ENCODE measurements at regions not wholly inside any gene's neighbourhood (a gene's known extent, or its start where the extent isn't known, plus 50 kb on each side); places are given as distances from the start of the nearest gene placed in this dataset.

DNA sequence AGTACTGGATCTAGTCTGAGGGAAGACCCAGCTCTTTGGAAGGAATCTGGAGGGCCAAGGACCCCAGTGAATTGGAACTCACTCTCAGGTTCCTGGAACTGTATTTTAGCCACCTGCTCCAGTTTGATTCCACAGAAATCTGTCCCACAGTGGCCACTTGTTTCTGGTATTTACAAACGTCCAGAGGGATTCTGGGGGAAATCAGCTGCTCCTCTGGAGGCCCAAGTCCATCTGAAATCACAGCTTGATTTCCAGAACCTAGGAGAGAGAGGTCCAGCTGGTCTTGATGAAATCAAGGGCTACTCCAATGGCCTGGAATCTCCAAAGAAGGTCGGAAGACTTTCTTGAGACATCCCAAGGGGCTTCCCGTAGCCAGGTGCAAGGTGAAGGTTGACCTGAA lies 132.3 kb upstream of the UMPS start:
- H3K4me1 ChIP-seq (ENCODE audit: control insufficient read depth, insufficient read depth, low read length, poor library complexity, severe bottlenecking): peaks cover 11% of the 10 kb centered on the region
- no peak overlapping the region for H3K27ac ChIP-seq (ENCODE audit: low read depth, low read length, severe bottlenecking)
- WGBS, 2 experiments (ENCODE audit: insufficient coverage in 2 of 2): 81 to 98% methylated on average over 3 of the region's 3 CpGs
- no peak overlapping the region for H3K4me3 ChIP-seq (ENCODE audit: extremely low read depth, insufficient read depth, low read length, poor library complexity, severe bottlenecking)
- no peaks in the 10 kb centered on the region for H3K36me3 ChIP-seq (ENCODE audit: control insufficient read depth, insufficient read depth, low read length)
- H3K9me3 ChIP-seq (ENCODE audit: control insufficient read depth, low read length): no peaks in the 10 kb centered on the region

DNA sequence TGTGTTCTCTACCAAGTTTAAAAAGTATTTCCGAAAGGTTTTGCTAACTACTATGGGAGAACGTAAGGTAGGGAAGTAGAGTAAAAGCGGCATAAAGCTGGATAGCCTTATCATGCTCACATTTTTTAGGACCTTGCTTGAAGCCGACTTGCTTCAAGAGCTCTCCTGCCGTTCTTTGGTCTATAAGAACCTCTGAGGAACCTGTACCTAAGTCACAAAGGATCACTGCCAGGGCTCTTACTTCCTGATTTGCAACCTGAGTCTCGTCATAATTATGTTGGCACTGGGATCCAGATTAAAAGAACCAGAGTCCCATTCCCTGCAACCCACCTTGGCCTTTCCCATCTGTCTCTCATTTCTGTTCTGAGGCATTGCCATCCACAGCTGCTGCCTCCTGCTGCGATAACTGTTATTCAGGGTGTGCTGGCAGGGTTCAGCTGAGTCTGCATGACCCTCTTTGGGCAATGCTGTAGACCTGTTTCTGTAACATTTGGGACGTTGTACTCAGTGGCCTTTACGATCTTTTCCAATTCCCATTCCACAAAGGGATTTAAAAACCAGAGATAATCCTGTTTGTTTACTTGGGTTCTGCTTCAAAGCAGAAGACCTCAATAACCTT lies 131.0 kb upstream of the UMPS start:
- WGBS, 2 experiments (ENCODE audit: insufficient coverage in 2 of 2): 93% methylated on average over 6 to 7 of the region's 9 CpGs
- H3K27ac ChIP-seq (ENCODE audit: low read depth, low read length, severe bottlenecking): no peak overlapping the region
- no peaks in the 10 kb centered on the region for H3K36me3 ChIP-seq (ENCODE audit: control insufficient read depth, insufficient read depth, low read length)

DNA sequence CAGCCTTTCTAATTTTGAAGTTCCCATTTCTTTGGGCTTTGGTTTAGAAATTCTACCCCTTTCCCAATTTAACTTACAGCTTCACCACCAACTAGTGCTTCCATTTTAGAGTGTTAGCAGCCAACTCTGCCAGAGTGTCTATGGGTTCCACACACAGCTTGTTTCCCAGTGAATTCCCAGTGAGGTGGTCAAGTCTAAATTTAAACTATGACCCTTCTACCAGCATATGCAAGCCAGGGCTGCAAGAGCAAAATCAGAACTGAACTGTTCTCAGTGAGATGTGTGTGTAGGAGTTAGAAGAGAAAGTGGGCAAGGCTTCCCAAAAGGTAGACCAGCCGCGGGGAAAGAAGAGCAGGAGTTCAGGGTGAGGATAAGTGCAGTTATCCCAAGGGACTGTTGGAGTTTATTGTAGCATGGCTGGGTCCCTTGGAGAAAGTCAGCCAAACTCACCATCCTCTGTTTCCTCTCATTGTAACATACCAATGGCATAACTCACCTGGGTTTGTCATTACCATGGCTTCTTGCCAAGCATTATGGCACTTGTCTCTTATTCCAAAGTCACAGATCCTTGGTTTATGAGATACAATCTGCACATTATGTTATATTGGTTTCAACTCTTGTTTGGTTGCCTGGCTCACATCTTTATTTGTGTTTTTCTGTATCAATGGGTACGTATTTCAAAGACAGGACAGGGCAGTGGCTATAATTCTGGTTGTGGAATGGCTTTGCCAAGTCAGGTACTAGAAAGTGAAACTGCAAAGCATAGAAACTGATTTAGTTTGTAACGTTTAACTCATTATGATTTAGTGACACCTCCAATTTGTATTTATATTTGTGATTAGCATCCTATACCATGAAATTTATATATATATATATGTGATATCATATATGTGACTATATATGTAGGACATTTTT lies 130.2 kb upstream of the UMPS start:
- Histone ChIP-seq H3K36me3 (ENCODE audit: control insufficient read depth, insufficient read depth, low read length) (no peaks in the 10 kb centered on the region), H3K4me1 (ENCODE audit: control insufficient read depth, insufficient read depth, low read length, poor library complexity, severe bottlenecking) (peaks cover 8% of the 10 kb centered on the region), H3K9me3 (ENCODE audit: control insufficient read depth, low read length) (no peaks in the 10 kb centered on the region), H3K4me3 (ENCODE audit: extremely low read depth, insufficient read depth, low read length, poor library complexity, severe bottlenecking) (no peak overlapping the region), H3K27ac (ENCODE audit: low read depth, low read length, severe bottlenecking) (no peak overlapping the region)
- 82 to 100% methylated on average over 1 to 3 of the region's 4 CpGs for WGBS, 2 experiments (ENCODE audit: insufficient coverage in 2 of 2)

More for the DNA sequence above, 131.0 kb upstream of the UMPS start:
- no peak overlapping the region for H3K4me3 ChIP-seq (ENCODE audit: extremely low read depth, insufficient read depth, low read length, poor library complexity, severe bottlenecking)
- peaks cover 8% of the 10 kb centered on the region for H3K4me1 ChIP-seq (ENCODE audit: control insufficient read depth, insufficient read depth, low read length, poor library complexity, severe bottlenecking)
- no peaks in the 10 kb centered on the region for H3K9me3 ChIP-seq (ENCODE audit: control insufficient read depth, low read length)

DNA sequence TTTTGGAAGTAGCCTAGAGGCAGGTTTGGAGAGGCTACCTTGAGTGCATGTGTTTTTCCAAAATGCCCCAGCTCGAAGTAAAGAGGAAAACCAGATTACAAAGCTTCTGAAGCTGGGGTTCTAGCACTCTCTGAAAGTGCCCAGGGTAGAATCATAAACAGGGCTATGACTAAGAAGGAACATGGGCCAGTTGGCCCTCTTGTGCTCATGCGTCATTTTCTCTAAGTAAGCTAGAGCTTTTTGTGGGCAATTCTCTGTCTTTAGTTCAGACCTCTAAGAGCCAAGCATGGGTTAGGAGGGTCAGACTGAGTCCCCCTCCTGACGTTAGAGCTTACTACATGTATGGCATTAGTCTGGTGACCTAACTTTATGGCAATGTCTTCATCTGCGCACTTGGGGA lies 129.5 kb upstream of the UMPS start:
- no peak overlapping the region for H3K27ac ChIP-seq (ENCODE audit: low read depth, low read length, severe bottlenecking)
- WGBS, 2 experiments (ENCODE audit: insufficient coverage in 2 of 2): 78 to 94% methylated on average over 3 to 4 of the region's 4 CpGs

DNA sequence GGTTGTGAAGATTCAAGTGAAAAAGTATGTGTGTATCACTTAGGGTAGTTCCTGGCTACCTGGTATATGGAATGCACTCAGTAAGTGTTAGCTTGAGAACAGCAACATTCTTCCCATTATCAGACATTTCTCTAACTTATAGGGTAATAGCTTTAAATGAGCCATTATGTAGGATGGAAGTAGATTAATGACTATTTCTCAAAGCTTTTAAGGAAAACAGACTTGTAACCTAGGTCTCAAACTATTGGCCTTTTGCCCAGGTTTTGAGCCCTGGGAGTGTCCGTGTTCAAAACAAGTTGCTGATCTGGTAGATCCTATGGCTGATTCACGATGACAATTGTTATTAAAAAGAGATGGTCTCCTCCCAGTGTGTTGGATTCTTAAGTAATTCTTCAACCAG lies 129.1 kb upstream of the UMPS start:
- Histone ChIP-seq H3K27ac (ENCODE audit: low read depth, low read length, severe bottlenecking) (no peak overlapping the region), H3K4me1 (ENCODE audit: control insufficient read depth, insufficient read depth, low read length, poor library complexity, severe bottlenecking) (peaks cover 8% of the 10 kb centered on the region), H3K36me3 (ENCODE audit: control insufficient read depth, insufficient read depth, low read length) (no peaks in the 10 kb centered on the region), H3K4me3 (ENCODE audit: extremely low read depth, insufficient read depth, low read length, poor library complexity, severe bottlenecking) (no peak overlapping the region), H3K9me3 (ENCODE audit: control insufficient read depth, low read length) (no peaks in the 10 kb centered on the region)
- WGBS, 2 experiments (ENCODE audit: insufficient coverage in 2 of 2): 94 to 100% methylated on average over 1 to 2 of the region's 2 CpGs

More for the DNA sequence above, 129.5 kb upstream of the UMPS start:
- Histone ChIP-seq H3K9me3 (ENCODE audit: control insufficient read depth, low read length) (no peaks in the 10 kb centered on the region), H3K36me3 (ENCODE audit: control insufficient read depth, insufficient read depth, low read length) (no peaks in the 10 kb centered on the region), H3K4me1 (ENCODE audit: control insufficient read depth, insufficient read depth, low read length, poor library complexity, severe bottlenecking) (peaks cover 8% of the 10 kb centered on the region), H3K4me3 (ENCODE audit: extremely low read depth, insufficient read depth, low read length, poor library complexity, severe bottlenecking) (no peak overlapping the region)

DNA sequence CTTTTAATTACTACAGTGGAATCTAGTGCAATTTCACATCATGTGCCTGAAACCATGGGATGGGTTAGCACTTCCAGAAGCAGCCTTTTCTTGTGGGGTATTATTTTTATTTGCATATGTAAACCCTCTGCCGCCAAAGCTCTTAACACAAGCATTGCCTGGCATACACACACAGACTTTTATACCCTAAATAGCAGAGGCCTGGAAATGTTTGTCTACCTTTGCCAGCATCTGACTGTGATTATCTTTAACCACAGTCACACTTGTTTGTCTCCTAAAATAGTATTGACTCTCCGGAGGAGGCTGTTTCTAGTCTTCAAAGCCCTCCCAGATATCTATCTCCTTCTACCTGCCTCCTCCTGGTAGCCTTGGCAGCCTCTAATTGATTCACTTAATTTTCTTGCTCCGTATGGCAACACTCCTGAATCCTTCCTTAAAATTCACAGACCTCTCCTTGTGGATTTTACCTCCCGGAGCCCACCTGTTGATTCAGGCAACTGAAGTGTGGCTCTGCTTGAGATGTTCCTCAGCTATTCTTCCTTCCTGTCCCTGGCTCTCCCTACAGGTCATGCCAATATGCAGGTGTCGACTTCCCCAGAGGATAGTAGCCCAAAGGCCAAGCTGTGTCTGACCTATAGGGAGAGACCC lies 127.1 kb upstream of the UMPS start:
- WGBS, 2 experiments (ENCODE audit: insufficient coverage in 2 of 2): 76 to 78% methylated on average over 3 of the region's 5 CpGs
- H3K4me3 ChIP-seq (ENCODE audit: extremely low read depth, insufficient read depth, low read length, poor library complexity, severe bottlenecking): no peak overlapping the region
- no peaks in the 10 kb centered on the region for H3K36me3 ChIP-seq (ENCODE audit: control insufficient read depth, insufficient read depth, low read length)
- no peaks in the 10 kb centered on the region for H3K9me3 ChIP-seq (ENCODE audit: control insufficient read depth, low read length)
- H3K27ac ChIP-seq (ENCODE audit: low read depth, low read length, severe bottlenecking): no peak overlapping the region
- peaks cover 8% of the 10 kb centered on the region for H3K4me1 ChIP-seq (ENCODE audit: control insufficient read depth, insufficient read depth, low read length, poor library complexity, severe bottlenecking)

DNA sequence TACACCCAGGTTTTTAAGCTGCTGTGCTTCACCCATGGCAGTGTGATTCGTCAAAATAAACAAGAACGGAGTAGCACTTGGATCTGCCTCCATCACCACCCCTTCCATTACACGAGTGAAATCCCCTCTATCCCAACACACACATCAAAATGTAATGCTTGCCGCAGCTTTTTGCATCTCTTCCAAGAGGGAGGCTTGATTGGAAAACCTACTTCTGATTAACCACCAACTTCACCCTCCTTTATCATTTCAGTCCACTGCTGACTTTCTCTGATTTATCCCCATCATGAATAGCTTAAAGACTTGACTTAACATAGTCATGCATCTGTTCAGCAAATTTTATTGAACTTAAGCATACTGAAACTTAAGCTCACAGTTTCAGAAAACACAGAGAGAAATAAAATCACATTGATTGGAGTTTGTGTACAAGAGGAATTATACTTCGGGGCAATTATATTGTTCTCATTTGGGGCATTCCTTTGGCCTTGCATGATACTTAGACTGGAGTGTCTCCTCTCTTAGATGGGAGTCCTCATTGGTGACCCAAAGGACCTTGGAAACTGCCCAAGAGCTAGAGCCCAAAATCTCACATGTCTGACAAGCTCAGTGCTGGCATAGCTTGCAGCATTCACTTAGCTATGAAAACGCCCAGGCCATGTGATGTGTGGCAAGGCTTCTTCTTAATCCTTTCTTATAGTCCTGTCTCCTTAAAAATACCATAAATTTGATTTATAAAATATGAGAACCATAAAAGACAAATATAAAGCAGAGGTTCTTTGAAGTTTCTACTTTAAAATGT lies 124.3 kb upstream of the UMPS start:
- WGBS, 2 experiments (ENCODE audit: insufficient coverage in 2 of 2): 86 to 91% methylated on average over 4 to 5 of the region's 6 CpGs
- Histone ChIP-seq H3K4me1 (ENCODE audit: control insufficient read depth, insufficient read depth, low read length, poor library complexity, severe bottlenecking) (no peaks in the 10 kb centered on the region), H3K4me3 (ENCODE audit: extremely low read depth, insufficient read depth, low read length, poor library complexity, severe bottlenecking) (no peak overlapping the region), H3K36me3 (ENCODE audit: control insufficient read depth, insufficient read depth, low read length) (no peaks in the 10 kb centered on the region), H3K9me3 (ENCODE audit: control insufficient read depth, low read length) (no peaks in the 10 kb centered on the region), H3K27ac (ENCODE audit: low read depth, low read length, severe bottlenecking) (no peak overlapping the region)

DNA sequence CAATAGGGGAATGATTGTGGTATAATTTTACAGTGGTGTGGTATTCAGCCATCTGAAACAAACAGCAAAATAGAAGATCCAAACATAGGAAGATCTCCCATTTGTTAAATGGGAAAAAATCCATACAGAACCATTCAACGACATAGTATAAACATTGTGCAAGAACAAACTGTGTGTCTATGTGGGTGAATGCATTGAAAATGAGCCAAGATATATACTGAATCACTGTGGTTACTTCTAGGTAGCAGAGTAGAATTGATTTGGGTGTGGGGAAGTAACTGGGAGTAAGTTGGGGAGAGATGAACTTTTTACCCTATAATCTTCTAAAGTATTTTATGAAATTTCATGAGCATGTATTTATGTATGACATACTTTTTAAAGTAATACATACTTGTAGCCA lies 123.1 kb upstream of the UMPS start:
- Histone ChIP-seq H3K9me3 (ENCODE audit: control insufficient read depth, low read length) (no peaks in the 10 kb centered on the region), H3K4me3 (ENCODE audit: extremely low read depth, insufficient read depth, low read length, poor library complexity, severe bottlenecking) (no peak overlapping the region), H3K4me1 (ENCODE audit: control insufficient read depth, insufficient read depth, low read length, poor library complexity, severe bottlenecking) (no peaks in the 10 kb centered on the region), H3K27ac (ENCODE audit: low read depth, low read length, severe bottlenecking) (no peak overlapping the region), H3K36me3 (ENCODE audit: control insufficient read depth, insufficient read depth, low read length) (no peaks in the 10 kb centered on the region)
- WGBS, 2 experiments (ENCODE audit: insufficient coverage in 2 of 2): 100% methylated on average over 1 of the region's 1 CpG; no CpG with 5 or more reads in 1 of the 2 experiments

DNA sequence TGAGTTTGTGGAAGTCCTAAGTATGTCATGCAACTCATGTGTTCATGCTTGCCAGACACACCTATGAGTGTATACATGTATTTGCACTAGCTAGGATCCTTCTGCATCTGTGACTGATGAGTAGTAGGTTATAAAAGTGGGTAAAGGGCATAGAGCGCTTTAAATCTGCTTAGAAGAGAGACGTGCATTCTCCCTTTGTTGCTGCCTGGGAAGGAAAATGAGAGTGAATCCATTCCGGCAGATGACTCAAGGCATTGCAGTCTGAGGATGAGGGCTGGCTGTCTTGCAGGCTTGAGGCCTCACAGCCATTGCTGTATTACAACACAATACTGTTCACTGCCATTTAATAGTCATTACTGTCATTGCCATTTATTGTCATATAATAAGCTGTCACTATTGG lies 120.8 kb upstream of the UMPS start:
- Histone ChIP-seq H3K27ac (ENCODE audit: low read depth, low read length, severe bottlenecking) (no peak overlapping the region), H3K9me3 (ENCODE audit: control insufficient read depth, low read length) (no peaks in the 10 kb centered on the region), H3K4me3 (ENCODE audit: extremely low read depth, insufficient read depth, low read length, poor library complexity, severe bottlenecking) (no peak overlapping the region), H3K4me1 (ENCODE audit: control insufficient read depth, insufficient read depth, low read length, poor library complexity, severe bottlenecking) (no peaks in the 10 kb centered on the region), H3K36me3 (ENCODE audit: control insufficient read depth, insufficient read depth, low read length) (no peaks in the 10 kb centered on the region)
- WGBS, 2 experiments (ENCODE audit: insufficient coverage in 2 of 2): 97% methylated on average over 3 of the region's 3 CpGs; no CpG with 5 or more reads in 1 of the 2 experiments

DNA sequence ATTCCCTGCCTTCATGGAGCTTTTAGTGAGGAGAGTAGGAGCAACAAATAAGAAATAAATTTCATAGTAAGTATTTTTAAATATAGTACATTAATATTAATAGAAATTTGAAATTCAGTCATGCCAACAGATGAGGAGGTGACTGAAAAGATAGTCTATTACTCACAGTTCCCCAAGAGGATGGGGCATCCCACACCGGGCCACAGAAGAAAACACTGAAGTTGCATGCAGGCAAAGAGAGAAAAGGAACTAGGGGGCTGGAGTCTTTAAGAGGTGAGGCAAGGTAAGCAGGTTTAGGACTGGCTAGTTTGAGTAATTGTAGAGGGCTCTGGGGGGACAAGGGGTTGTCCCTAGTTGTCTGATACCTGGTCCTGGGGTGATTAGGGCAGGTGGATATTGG lies 120.1 kb upstream of the UMPS start:
- 100% methylated on average over 1 of the region's 1 CpG; no CpG with 5 or more reads in 1 of the 2 experiments for WGBS, 2 experiments (ENCODE audit: insufficient coverage in 2 of 2)
- Histone ChIP-seq H3K27ac (ENCODE audit: low read depth, low read length, severe bottlenecking) (no peak overlapping the region), H3K4me1 (ENCODE audit: control insufficient read depth, insufficient read depth, low read length, poor library complexity, severe bottlenecking) (no peaks in the 10 kb centered on the region), H3K9me3 (ENCODE audit: control insufficient read depth, low read length) (no peaks in the 10 kb centered on the region), H3K36me3 (ENCODE audit: control insufficient read depth, insufficient read depth, low read length) (no peaks in the 10 kb centered on the region), H3K4me3 (ENCODE audit: extremely low read depth, insufficient read depth, low read length, poor library complexity, severe bottlenecking) (no peak overlapping the region)

Measured in mesodermal cell (in vitro differentiated cells).